Uterus (tissue), 2 donors: ENCODE measurements at regions not wholly inside any gene's neighbourhood (a gene's known extent, or its start where the extent isn't known, plus 50 kb on each side); places are given as distances from the start of the nearest gene placed in this dataset.

ENCODE experiments used
- POLR2A ChIP-seq, 2 donors: fragments of 450-650 bp; IDR thresholded peaks; one replicate each; pipeline ENCODE4 v1.6.1; 2016; ENCODE audit warnings: antibody characterized with exemption in 2 of 2, mild to moderate bottlenecking in 1 of 2, moderate library complexity in 1 of 2
- TF ChIP-seq, protein P1 (sequence below), 4 experiments: fragments of 200-600 bp in 2 of 4; fragments of 450-650 bp in 2 of 4; sonication (generic) in 2 of 4; IDR thresholded peaks; one replicate each; pipeline ENCODE4 v1.5.1; 2016 to 2019; ENCODE audit warnings: antibody characterized with exemption in 4 of 4, mild to moderate bottlenecking in 2 of 4, moderate library complexity in 1 of 4

DNA sequence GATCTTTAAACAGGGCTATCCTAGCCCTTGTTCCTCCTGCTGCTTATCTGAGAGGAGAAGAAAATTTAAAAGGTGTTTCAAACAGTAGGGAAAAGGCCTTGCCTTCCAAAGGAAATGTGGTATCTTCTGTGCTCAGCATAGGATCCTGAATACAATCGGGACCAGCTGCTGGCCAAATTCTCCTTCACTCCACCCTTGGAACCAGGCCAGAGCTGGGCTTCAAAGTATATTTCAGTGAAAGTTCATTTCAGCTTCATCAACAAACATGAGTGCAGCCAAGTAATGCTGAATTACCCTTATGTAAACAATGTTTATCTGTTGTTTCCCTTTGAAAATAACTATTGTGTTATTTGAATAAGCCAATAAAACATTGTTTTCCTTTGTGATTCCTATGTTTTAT, 146.5 kb upstream of the MEOX2 start:
- TF ChIP-seq POLR2A (IDR thresholded peaks at IDR 0.05) = no peak
- TF ChIP-seq, protein P1, sequence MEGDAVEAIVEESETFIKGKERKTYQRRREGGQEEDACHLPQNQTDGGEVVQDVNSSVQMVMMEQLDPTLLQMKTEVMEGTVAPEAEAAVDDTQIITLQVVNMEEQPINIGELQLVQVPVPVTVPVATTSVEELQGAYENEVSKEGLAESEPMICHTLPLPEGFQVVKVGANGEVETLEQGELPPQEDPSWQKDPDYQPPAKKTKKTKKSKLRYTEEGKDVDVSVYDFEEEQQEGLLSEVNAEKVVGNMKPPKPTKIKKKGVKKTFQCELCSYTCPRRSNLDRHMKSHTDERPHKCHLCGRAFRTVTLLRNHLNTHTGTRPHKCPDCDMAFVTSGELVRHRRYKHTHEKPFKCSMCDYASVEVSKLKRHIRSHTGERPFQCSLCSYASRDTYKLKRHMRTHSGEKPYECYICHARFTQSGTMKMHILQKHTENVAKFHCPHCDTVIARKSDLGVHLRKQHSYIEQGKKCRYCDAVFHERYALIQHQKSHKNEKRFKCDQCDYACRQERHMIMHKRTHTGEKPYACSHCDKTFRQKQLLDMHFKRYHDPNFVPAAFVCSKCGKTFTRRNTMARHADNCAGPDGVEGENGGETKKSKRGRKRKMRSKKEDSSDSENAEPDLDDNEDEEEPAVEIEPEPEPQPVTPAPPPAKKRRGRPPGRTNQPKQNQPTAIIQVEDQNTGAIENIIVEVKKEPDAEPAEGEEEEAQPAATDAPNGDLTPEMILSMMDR (IDR thresholded peaks at IDR 0.05) = no peak
